ENCODE measurements at regions not wholly inside any gene's neighbourhood (a gene's known extent, or its start where the extent isn't known, plus 50 kb on each side); places are given as distances from the start of the nearest gene placed in this dataset.

DNA sequence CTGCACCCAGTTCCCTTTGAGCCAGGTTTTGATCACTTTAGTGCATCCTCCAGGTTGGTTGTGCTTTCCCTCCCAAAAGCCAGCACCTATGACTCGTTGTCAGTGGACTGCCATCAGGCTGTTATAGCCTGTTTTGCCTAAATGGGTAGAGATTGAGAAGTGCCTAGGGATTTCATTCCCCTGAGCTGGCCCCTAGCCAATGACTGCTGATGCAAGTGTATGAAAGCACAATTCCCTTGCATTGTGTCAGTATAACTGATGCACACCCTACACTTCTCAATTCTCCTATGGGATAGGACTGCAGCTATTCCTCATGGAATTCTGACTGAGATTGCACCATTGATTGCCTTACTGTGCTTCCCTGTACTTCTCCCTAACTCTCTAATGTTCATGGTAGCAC lies 102.1 kb upstream of the ARPP21 start:
- no peak for DNase-seq

DNA sequence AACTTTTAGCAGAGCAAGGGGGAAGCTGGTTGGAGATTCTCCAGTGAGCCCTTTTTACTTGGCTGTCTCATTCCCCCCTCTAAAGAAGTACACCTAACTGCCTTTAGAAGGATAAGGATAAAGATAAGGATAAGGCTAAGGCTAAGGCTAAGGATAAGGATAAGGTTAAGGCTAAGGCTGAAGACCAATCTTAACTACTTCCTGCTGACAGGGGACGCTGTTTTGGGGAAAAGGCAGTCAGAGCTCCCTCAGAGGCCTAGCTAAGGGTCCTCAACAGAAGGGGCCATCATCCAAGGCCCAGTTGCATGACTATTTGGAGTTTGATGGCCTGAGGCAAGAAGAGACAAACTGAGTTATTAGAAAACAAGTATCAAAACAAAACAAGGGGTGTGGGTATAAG lies 94.3 kb upstream of the ARPP21 start:
- no peak for DNase-seq

DNA sequence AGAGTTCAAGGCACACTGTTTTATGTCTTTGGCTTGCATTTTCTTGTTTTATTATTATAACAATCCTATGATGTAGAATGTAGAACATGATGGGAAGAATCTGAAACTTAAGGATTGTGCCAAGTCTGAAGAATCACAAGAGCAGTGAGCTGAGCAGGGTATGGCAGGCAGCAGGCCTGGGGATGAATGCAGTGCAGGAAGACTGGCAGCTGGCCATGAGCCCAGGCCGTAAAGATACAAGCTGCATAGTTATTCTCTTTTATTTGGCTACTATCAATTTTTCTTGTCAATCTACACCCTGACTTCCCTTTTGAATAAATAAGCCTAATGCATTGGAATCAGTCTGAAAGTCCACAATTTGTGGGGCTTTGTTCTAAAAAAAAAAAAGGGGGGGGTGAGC lies 89.6 kb upstream of the ARPP21 start:
- DNase-seq = no peak

DNA sequence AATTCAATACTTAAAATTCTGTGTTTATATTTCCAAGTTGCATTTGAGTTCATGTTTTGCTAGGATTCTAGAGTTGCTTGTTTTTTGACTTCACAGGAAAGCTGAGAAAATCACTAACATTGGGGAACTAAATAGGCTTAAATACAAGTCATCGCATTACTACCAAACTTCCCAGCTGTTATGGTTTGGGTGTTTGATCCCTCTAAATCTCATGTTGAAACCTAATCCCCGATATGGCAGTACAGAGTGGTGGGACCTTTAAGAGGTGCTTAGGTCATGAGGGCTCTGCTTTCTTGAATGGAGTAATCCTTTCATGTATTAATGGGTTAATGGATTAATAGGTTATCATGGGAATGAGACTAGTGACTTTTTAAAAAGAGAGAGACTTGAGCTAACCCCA lies 77.2 kb upstream of the ARPP21 start:
- DNase-seq = no peak

DNA sequence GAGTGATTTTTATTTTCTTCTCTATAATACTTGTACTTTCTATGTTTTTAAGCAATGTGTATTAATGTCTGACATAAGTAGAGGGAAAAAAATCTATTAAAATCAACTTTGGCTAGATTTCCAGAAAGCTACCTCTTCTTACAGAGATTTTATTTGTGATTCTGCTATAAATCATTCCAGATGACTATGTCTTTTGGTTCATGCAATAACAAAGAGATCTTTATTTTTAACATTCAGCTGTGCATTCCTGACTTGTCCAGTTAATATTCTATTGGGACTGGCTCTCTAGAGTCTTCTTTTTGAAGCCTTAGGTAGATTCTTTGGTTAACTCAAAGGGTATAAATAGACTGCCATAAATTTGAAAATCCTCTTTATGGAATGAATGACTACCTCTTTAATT lies 74.3 kb upstream of the ARPP21 start:
- DNase-seq = no peak
